HUDEP-2 (cell line): ENCODE measurements at regions not wholly inside any gene's neighbourhood (a gene's known extent, or its start where the extent isn't known, plus 50 kb on each side); places are given as distances from the start of the nearest gene placed in this dataset.
A peak's percentile ranks its signal among the peaks of the same experiment; 100 is the strongest.

Experiments
- DNase-seq, 76 experiments: peaks; one replicate each; lab custom pipeline; 2025; ENCODE audit not compliant: unreplicated experiment in 76 of 76; lab: John Stamatoyannopoulos, UW

DNA sequence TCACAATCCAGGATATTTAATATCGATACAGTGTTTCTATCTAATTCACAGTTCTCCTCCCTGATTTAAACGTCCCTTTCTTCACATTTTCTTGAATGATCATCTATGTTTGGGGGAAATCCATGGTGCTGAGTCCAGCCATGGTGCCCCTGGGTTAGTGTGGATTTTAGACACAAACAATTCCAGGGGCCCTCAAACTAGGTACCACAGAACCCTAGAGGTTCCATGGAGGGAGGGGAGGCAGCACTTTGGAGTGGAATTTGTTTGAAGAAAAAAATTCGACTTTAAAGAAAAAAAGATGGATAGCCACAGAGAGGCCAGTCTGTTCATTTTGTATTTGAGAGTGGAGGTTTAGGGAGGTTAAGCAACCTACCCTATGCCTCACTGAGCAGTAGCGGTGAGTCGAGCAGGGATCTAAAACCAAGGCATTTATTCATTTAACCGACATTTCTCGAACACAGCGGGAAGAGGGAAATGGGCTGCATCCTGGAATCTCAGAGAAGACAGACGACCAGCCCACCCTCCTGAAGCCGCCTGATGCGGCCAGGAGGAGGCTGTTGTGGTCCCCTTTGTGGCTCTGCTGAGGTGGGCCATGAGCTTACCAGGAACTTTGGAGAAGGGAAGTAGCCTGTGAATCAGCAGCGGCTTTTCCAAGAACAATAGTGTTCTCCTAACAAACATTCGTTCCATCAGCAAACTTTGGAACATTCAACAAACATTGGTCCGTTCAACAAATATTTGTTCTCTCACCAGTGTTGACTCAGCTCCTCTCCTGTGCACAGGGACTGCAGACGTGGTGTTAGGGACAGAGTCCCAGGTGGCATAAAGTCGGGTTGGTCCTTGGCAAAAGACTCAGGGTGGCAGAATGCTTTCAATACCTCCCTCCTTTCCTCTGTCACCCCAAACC is 103.5 kb upstream of the ZBTB40 start:
- no peak for DNase-seq

DNA sequence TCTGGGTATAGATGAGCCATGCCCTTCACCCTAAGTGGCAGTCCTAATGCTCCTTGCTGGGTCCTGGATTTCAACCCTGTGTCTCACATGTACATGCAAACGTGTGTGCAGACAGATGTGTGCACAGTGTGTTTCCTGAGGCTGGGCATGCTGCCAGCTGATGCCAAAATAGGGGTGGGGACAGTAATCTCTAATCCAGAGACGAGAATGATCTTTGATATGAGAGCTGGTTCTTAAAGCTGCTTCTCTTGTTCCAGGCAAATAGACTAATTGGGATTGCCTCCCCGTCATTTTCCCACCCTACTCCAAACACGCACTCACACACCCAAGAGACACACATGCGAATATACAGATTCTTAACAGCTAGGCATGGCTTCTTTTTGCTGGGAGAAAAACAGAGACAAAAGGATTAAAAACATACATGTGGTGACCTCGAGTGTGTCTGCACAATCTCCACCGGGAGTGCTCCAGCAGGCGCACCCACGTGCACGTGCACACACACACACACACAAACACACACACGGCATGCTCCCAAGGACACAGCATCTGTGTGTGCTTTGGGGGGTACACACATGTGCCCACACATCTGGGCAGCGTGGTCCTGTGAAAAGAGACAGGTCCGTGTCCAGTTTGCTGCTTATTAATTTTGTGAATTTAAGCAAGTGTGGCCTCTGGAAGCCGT is 102.1 kb upstream of the ZBTB40 start:
- peak in 2 of 76 experiments; percentile 3 to 4 for DNase-seq

DNA sequence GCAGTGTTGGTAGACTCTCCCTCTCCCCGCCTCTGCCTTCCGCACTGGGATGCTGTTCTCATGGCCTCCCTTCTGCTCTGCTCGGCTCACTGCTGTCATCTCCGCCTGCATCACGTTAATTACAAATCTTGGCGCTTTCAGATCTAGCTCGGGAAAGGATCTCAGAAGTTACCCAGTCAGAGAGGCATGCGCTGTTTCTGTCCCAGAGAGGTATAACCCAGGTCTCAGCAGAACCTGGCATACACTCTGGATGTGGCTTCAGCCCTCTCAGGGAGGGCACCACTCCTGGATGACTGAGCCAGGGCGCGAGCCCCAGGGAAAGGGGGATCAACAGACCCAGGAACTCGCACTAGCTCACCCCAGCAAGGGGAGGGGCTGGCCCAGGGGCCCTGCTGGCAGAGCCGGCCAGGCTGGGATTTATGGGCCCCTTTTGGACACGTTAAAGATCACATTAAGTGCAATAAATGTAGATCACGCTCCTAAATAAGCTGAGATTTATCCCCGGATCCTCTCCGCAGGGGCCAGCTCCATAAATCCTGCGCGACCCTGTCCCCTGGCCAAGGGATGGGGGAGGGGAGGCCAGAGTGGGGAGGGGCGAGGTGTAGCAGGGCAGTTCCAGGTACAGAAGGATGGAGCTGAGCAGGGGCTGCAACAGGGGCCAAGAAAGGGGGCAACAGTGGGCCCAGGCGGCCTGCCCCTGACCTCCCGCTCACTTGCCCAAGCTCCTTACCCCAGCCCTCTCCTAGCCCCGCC is 101.3 kb upstream of the ZBTB40 start:
- DNase-seq: no peak

DNA sequence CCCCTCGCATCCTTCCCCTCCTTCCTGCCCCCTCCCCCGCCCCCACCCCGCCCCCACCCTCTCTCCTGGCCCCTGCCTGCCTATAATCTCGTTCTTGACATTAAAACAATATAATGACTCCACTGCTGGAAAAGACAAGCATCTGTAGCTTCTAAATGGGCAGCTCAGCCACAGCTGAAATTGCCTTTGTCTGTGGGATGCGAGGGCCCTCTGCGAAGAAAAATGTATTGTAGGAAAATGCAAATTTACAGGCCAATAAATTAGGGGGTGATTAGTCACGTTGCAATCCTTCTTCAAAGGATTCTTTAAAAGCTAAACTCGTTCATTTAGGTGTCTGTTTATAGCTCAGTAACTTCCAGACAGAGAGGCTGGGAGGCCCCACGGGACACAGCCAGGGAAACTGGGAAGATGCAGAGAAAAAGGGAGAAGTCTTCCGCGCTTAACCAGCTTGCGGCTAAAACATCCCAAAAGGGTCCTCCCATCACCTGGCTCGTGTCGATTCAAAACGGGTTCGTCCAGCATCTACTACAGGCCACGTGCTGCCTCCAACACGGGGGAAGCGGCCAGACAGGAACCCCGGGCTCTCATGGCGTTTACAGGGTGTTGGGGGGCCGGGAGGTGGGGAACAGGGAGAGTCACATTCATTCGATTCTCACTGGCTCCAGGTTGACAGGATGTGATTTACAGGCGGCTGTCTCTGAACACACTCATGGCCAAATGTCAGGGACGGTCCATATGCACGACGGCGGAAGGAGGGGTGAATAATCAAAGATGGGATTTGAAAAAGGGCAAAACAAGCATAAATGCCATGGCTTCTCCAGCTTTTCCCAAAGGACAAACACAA is 100.5 kb upstream of the ZBTB40 start:
- DNase-seq: no peak

- DNase-seq: no peak
Observed at GRCh38 chr1:22351768-22352080, 99.9 kb upstream of the ZBTB40 start.

DNA sequence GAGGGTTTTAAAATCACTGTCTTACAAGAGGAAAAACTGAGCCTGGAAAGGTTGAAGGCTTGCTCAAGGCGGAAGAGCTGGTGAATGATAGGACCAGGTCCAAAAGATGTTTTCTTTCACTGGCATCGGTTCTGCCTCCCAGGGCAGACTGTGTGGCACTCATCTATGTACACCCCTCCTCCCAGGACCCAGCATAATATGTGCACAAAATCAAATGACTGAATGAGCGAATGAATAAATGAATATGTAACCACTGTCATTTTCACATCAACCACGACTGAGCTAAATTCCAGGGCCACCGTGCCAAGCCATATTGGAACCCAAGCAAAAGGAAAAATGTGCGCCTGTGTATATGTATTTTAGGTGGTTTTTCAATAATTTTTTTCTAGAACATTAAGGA is 99.3 kb upstream of the ZBTB40 start:
- no peak for DNase-seq

DNA sequence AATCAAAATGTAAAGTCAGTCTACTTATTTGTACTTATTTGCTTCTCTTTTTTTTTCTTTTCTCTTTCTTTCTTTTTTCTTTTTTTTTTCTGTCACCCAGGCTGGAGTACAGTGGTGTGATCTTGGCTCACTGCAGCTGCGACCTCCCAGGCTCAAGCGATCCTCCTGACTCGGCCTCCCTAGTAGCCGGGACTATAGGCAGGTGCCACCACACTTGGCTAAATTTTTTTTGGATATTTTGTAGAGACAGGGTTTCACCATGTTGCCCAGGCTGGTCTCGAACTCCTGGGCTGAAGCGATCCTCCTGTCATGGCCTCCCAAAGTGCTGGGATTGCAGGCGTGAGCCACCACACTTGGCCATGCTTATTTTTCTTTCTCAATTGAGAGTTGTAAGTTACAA is 98.8 kb upstream of the ZBTB40 start:
- DNase-seq: no peak

- DNase-seq: no peak
Observed at GRCh38 chr1:22359427-22359826, 92.2 kb upstream of the ZBTB40 start.

GRCh38 chr1:22362626-22363402 is 88.8 kb upstream of the ZBTB40 start:
- DNase-seq: peak in 1 of 76 experiments; percentile 14

DNA sequence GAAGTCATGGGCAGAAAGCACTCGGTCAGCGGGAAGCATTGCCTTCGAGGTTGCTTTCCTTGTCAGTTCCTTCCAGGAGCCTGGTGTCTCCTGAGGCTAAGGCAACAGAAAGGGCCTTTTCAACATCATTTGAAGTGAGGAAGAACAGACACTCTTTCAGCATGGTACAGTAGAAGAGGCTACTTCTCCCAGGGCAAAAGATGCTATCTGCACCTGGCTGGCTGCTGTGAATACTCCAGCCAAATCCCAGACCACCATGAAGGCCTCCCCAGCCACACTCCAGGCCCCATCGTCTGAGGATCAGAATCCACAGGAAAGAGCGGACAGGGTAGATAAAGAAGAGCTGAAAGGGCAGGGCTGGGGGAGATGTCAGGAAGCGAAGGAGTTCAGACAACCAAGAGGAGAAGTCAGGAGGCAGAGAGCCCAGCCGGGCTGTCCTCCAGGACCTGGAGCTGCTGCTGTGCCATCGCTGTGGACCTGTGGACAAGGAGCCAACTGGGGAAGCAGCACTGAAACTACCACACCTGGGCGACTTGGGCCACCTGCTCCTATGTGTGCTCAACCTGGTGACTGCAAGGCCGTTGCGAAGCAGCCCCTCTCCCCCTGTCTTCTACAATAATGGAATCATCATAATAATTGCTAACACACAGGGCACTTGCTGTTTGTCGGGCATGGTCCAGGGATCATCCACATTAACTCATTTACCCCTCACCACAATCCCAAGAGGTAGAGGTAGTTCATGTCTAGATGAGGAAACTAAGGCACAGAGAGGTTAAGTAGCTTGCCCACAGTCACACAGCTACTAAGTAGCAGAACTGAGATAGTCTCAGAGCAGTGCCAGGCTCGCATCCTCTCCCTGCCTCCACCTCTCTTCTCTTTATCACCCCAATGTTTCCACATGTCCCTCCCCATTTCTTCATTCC is 88.0 kb upstream of the ZBTB40 start:
- no peak for DNase-seq

DNA sequence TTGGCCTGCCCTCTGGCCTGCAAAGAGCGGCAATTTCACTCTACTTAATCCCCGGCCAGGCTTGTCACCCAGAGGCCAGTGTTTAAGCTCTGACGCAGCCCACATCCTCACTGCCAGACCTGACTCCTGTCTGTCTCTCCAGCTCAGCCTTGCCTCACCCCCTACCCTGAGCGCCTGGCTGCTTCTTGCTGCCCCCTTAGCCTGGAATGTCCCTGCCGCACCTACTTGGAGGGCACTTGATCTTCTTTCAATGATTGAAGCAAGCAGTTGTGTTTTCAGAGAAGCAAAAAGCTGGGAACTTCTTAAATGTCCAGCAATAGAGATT is 87.4 kb upstream of the ZBTB40 start:
- DNase-seq: no peak

DNA sequence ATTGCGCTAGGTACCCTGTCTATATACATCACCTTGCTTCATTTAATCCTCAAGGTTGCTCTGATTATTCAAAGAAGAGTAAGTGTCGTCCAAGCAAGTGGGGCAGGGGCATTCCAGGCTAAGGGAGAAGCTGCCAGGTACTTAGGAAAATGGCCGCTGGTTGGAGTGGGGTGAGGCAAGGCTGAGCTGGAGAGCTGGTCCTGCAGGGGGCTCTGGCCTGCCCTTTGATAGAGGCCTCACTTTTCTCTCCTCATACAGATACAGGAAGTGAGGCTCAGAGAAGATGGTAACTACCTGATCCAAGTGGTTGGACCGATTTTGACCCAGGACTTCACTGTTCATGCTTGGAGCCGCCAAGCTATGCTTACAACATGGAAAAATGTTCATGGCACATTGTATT is 86.9 kb upstream of the ZBTB40 start:
- peak in 1 of 76 experiments; percentile 15 for DNase-seq

GRCh38 chr1:22365331-22366295 is 86.0 kb upstream of the ZBTB40 start:
- DNase-seq: no peak

- no peak for DNase-seq
Observed at GRCh38 chr1:22366346-22366745, 85.3 kb upstream of the ZBTB40 start.

GRCh38 chr1:22368125-22368524 is 83.5 kb upstream of the ZBTB40 start:
- DNase-seq: no peak

GRCh38 chr1:22369294-22370189 is 82.1 kb upstream of the ZBTB40 start:
- no peak for DNase-seq

- no peak for DNase-seq
Observed at GRCh38 chr1:22370190-22370498, 81.5 kb upstream of the ZBTB40 start.
